ENCODE measurements at regions not wholly inside any gene's neighbourhood (a gene's known extent, or its start where the extent isn't known, plus 50 kb on each side); places are given as distances from the start of the nearest gene placed in this dataset.

DNA sequence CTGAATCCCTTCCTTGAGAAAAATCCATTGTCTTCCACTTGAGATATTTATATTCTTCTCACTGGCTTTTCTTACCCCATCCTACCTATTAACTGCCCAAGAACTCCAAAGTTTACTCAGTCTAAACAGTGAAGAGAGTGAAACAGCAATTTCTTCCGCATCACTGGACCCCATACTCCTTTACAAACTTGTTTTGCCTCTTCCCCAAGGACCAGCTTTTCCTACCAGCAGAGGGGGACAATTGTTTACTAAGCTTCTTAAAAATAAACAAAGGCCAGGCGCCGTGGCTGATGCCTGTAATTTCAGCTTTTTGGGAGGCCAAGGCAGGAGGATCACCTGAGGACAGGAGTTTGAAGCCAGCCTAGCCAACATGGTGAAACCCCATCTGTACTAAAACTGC is 52.0 kb downstream of the LRATD1 start:
- DNase-seq (ENCODE audit: low read depth): no peak

DNA sequence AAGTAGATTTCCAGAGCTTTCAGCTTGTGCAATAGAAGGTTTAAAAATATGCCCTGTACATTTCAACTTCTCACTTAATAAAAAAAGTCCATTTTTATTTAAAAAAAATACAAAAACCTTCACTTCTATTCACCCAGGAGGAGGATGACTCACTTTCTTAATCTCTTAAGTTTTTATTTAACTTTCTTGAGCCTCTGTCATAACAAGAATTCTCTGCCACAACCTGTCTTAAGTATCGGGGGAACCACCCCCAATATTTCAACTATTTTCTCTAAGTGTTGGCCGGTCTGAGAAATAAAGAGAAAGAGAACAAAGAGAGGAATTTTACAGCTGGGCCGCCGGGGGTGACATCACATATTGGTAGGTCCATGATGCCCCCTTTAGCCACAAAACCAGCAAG is 58.4 kb downstream of the LRATD1 start:
- no peak for DNase-seq (ENCODE audit: low read depth)

DNA sequence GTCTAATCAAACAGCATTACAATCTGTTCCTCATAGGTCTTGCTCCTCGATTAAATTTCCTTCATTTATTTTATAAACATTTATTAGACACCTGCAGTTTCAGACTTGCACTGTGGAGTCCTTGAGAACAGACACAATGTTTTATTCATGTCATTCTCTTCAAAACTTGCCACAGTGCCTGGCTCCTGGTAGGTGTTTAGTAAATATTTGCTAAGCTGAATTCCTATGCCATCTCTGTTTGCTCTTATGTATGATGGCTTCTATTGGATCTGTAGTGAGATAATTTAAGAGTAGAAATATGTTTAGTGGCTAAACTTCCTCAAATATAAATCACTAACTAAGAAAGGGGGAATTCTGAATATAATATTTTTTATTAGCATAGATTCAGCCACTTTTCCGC is 61.4 kb downstream of the LRATD1 start:
- DNase-seq (ENCODE audit: low read depth): no peak

DNA sequence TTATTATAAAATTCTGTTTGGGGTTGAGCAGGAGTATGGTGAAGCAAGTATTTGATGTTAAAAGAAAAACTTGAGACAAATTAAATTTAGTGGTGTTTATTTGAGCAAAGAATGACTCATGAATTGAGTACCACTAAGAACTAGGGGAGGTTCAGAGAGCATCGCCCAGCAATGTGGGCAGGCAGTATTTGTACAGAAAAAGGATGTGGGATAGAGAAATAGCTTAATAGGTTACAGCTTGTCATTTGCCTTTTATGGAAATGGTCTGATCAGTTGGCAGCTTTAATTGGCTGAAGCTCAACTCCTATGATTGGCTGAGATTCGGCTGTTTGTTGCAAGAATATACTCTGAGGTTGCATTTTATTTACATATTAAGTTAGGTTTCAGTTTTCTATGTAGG is 68.2 kb downstream of the LRATD1 start:
- DNase-seq (ENCODE audit: low read depth): no peak

DNA sequence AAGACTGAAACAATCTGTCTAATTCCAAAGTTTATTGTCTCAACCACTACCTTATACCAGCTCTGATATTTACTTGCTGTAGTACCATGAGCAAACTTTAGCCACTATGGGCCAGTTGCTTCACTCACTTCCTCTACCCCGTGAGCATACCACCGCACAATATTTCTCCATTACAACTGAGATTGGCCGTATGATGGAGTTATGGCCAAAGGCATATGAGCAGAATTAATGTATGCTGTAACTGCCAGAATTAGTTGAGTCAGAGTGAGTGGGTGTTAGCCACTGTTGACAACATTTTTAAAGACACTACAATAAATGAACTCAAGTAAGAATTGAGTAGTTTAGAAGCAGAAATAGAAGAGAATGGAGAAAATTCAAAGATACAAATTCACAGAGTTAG is 69.7 kb downstream of the LRATD1 start:
- DNase-seq (ENCODE audit: low read depth): no peak

DNA sequence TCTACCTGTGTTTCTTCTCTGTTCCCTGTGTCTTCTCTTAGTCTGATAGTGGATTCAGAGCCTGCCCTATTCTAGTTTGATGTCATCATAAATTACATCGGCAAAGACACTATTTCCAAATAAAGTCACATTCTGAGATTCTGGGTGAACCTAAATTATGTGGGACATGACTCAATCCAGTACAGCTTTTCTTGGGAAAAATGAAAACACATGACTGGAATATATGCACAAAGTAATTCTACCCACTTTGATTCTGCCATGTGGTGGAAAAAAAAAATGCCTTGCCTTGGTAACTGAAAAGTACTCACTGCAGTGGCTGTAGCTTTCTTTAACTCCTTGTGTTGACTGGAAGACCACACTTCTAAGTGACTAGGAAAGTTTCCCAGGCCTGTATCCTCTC is 73.7 kb downstream of the LRATD1 start:
- DNase-seq (ENCODE audit: low read depth): no peak

DNA sequence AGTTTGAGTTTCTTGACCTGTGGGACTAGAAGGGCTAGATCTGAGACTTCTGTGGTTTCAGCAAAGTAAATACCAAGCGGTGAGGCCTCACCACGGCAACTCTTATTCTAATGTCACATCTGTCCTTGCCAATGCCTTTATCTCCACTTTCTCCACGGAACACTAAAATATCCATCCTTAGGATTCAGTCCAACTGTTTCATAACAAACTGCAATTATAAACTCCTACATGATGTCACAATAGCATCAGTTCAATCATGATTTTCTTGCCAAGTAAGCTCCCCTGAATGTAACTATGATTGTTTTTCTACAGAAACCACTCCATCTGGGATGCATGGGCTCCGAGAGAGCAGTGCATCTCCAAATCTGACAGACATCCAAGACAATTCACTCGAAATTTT is 79.6 kb downstream of the LRATD1 start:
- no peak for DNase-seq (ENCODE audit: low read depth)

DNA sequence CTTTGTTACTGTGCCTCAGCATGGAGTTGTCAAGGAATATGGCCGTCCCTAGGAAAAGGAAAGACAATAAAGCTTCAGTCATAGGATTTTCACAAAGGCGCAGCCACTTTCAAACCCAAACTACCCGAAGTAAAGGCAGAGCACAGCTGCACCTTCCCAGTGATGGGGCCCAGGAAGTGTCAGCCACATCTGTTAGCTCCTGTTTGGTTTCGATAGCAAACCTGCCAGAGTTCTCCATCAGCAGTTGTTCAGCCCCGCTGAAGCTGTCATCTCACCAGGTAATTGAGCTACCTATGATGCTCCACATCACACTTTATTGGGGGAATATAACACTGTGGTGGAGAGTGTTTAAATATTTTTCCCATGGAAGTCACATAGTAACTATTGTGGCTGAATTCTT is 80.7 kb downstream of the LRATD1 start:
- no peak for DNase-seq (ENCODE audit: low read depth)

DNA sequence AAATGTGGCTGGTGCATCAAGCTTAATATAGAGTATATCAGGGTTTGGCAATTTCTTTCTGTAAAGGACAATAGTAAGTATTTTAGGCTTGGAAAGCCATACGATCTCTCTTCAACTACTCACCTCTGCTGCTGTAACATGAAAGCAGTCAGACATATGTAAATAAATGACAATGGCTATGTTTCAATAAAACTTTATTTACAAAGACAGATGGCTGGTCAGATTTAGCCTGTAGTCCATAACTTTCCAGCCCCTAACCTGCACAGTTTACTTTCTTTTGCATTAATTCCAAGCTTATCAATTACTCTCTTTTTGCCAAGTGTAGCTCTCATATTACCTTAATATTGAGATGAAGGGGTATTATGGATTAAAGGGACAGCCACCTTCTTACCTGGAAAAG is 83.1 kb downstream of the LRATD1 start:
- no peak for DNase-seq (ENCODE audit: low read depth)

DNA sequence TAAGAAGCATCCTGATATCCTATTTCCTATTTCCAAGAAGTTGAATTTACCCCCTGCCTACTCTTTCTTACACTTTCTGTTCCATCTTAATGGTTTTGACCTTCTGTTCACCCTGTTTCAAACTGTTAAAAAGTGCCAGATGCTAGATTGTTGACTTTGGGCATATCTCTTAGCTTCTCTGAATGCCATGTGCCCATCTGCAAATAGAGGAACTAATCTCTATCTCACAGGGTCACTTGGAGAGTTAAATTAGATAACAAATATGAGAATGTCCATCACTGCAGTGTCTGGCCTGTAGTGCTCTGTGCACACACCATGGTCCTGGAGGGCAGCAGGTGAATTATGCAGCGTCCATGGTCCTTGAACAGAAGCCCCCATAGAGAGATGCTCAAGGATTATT is 83.8 kb downstream of the LRATD1 start:
- no peak for DNase-seq (ENCODE audit: low read depth)

DNA sequence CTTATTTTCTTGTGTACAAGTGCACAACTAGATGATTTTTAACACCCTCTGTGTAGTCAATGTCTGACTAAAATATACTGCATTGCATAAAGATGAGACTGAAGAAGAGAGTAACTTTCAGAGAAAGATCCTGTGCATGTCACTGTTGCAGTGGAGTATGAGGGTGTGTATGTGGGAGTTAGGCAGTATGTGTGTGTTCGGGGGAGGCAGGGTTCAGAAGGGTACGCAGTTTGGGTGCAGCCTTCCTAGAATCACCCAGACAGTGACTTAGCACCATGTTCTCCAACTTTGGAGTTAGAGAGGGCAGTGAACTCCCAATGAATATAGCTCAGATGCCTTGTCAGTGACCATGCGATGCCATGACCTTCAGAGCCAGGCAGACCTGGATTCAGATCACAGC is 84.6 kb downstream of the LRATD1 start:
- DNase-seq (ENCODE audit: low read depth): no peak

DNA sequence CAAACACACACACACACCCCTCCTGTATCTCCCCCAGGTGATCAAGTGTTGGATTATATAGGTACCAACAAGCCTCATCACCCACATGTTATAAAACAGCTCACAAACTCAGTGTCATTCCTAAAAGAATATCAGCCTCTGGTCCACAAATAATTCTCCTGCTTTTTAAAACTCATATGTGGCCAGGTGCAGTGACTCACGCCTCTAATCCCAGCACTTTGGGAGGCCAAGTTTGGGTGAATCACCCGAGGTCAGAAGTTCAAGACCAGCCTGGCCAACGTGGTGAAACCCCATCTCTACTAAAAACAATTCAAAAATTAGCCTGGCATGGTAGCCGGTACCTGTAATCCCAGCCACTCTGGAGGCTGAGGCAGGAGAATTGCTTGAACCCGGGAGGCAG is 87.8 kb downstream of the LRATD1 start:
- no peak for DNase-seq (ENCODE audit: low read depth)

DNA sequence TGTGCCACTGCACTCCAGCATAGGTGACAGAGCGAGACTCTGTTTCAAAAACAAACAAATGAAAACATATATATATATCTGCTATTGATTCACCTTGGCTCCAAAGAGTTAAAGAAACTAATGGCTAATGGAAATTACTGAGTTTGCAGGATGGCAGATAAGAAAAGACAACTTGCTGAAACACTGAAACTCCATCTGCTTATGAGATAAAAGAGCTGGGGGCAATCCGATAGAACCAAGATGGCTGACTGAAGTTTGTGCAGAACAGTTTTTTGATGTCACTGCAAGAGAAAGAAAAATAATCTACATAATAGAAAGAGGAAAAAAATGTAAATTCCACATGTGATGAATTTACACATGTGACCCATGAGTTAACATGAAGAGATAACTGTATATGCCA is 88.2 kb downstream of the LRATD1 start:
- DNase-seq (ENCODE audit: low read depth): no peak

DNA sequence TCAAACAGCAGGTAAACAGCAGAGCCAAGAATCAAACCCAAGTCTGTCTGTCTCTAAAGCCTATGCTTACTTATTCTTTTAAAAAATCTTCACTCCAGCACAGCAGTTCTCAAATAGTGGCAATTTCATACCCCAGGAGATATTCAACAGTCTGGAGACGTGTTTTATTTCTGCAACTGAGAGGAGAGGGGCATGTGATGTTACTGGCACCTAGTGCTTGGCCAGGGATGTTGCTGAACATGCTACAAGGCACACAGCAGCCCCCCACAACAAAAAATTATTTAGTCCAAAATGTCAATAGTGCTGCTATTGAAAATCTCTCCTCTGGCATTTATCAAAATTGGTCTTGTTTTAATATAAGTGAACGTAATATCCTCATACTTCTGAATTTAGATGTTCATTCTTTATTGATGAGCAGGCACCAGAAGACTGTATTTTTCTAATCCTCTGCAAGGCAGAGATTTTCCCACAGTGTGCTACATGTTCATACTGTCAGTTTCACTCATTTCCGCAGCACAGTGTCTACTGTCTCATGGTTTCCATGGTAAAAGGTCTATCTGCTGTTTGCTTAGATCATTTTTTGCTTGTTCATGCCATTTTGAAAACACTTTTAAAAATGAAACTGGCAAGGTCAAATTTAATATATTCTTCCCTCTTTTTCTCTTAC is 90.5 kb downstream of the LRATD1 start:
- no peak for DNase-seq (ENCODE audit: low read depth)

DNA sequence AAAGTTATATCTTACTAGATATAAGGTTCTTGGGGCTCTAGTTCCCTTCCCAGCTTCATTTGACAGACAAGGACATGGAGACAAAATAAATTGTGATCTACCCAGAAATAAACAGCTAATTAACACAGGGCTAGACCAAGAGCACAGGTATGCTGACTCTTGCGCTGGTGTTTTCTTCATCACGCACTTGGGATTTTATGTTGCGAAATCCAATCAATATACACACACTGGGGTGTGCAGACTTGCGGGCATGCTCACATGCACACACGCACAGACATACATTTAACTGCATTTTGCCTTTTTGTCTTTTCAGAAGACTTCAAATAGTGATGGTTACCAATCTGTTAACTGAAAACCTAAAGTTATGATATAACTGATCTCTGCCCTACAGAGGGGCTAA is 91.2 kb downstream of the LRATD1 start:
- DNase-seq (ENCODE audit: low read depth): no peak

DNA sequence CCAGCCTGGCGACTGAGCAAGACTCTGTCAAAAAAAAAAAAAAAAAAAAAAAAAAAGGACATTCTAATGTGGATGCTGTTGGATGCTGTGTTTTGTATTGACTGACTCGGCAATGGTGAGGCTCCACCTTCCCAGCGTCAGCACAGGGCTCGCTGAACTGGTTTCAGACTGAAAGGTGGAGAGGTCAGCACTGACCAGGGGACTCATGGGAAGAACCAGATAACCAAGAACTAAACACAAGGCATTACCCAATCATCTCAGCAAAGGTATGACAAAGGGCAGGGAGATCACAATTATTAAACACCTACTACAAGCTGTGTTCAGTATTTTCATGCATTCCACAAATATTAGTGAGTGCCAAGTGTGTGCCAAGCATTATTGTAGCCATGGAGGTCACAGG is 103.2 kb downstream of the LRATD1 start:
- DNase-seq (ENCODE audit: low read depth): no peak

DNA sequence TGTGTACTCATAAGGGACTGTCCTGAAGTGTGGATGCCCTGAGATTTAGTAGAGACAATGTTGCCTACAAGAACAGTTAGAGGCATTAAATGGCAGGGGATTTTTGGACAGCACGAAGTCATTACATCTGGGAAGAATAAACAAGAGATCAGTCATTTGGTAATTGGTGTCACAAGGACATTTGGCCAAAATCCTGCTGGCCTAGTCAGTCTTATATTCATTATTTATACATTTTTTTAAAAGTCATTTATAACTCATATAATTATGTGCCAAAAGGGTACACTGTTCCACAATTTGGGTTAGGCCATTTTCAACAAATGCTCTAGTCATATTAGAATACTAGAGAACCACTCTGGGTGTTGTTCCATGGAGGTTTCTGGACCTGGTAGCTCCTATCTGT is 104.7 kb downstream of the LRATD1 start:
- DNase-seq (ENCODE audit: low read depth): no peak

DNA sequence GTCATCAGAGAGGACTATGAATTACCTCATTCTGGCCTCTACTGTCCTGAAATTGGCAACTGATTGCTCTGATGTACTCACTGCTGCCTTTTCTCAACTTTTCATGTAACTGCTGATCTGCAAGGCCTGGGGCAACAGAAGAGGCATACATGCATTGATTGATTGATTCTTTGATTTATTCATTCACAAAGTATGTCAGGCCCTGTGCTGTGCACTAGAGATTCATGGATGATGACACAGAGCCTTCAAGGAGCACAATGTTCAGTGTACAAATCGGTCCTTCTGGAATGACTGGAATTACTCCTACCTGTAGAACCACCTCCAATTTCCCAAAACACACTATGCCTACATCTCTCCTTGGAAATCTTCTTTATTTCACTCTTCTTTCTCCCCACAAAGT is 111.3 kb downstream of the LRATD1 start:
- DNase-seq (ENCODE audit: low read depth): no peak

DNA sequence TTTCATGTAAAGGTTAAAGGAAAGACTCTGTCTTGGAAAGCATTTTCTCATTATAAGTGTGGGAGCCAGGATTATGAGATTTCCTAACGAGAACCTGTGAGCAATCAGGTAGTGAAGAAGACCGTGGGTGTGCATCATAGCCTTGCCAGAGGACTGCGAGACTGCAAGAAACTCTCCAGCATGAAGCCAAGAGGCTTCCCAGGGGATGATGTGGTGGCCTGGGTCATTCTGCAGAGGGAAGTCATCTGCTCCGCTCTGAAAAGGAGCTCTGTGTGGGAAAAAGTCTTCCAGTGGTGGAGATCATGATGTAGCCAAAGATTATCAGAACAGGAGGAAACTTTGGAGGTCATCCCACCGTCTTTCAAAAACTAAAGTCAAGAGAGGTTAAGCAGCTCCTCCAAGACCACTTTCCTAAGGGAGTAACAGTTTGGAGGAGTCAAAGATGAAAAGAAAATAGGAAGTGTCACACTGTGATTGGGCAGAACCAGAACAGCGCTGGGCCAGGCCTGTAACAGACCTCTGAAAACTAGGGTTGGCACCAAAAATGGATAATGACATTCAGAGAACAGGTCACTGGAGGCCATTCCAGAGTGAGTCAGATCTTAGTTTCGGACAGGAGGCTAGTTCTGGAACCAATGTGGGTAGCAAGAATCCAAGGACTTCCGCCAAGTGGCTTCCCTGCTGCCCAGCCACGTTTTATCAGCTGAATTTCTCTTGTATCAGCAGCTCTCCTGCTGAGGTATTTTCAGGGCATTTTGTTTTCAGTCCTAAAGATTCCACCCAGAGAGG is 113.0 kb downstream of the LRATD1 start:
- no peak for DNase-seq (ENCODE audit: low read depth)

DNA sequence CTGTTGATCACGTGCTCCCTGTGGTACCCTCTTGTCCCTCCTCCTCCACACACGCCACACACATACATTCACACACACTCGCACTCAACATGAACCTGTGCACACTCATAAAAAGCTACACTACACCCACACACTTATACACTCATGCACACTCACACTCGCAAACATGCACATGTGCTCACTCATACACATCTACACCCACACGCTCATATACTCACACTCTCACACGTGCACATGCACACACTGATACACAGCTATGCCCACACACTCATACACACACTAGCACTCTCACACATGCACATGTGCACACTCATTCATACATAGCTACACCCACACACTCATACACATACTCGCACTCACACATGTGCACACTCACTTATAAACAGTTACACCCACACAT is 113.6 kb downstream of the LRATD1 start:
- DNase-seq (ENCODE audit: low read depth): no peak

DNA sequence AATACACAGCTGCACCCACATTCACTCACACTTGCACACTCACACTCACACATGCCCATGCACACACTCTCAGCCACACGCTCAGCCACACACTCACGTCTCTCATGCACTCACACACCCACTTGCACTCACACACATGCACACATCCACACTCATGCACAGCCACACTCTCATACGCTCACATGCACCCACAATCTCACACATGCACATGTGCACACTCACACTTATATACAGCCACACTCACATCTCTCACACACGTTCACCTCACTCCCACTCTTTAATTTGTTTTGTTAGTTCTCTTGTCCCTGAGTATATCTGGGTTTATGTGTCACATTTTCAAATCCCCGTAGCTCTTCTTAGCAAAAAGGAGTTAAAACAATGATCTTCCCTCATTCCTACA is 114.9 kb downstream of the LRATD1 start:
- no peak for DNase-seq (ENCODE audit: low read depth)

DNA sequence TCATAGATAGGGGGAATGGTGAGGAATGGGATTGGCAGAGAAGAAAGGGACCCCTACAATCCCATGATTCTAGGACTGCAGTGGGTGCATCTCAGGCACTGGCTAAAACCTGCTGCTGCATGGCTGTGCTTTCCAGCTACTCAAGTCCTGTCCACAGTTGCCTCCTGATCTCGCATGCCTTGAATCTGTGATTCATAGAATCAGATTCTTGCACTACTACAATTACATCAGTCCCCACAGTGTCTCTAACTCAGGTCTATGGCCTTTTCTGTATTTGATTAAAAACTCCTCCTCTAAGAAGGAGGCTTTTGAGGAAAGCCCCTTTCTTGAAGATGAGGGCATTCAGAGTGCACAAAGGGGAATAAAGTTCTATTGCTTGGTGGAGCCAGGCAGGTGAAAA is 117.4 kb downstream of the LRATD1 start:
- no peak for DNase-seq (ENCODE audit: low read depth)

DNA sequence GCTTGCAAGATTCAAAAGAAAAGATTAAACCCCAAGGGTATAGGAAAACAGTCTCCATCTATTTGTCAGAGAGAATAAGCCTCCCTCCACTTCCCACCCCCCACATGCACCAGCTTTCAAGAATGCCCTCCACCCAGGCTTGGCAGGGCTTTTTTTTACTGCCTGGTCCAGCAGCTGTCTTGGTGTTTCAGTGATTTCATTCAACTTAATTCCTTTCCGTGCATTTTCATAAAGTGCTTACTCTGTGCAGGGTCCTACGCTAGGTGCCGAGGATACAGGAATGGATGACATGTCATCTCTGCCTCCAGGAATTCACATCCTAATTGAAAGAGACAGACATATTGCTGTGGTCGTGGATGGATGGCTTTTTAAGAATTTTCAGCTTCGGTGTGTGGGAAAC is 117.9 kb downstream of the LRATD1 start:
- no peak for DNase-seq (ENCODE audit: low read depth)

DNA sequence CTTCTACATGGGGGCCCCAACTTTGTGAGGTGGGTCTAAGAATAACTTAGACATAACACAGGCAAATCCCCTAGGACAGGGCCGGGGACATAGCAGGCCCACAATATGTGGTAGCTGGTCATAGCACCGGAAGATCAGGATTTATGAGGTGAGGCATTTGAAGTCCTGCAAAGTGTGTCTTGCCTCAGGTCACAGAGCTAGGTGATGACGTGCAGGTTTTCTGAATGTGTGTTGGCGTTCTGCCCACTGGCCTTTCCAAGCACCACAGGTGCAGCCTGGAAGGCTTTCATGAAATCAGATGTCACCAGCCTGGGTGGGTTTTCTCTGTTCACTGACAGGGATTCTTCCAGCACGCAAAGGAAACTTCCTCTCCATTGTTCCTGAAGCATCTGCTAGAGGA is 119.1 kb downstream of the LRATD1 start:
- no peak for DNase-seq (ENCODE audit: low read depth)
